PC-9 (cell line): ENCODE measurements at regions not wholly inside any gene's neighbourhood (a gene's known extent, or its start where the extent isn't known, plus 50 kb on each side); places are given as distances from the start of the nearest gene placed in this dataset.

Experiments used
- BruUV-seq: library from RNA; stranded (reverse); fragments of 400-500 nt; replicated peaks from 2 replicates; lab custom pipeline; 2021; lab: Mats Ljungman, UMichigan
- CTCF ChIA-PET: fragments of 300-600 bp; sonication (Branson Sonifier 250); formaldehyde crosslinking; loops from one replicate; lab custom pipeline; 2022; ENCODE audit warnings: antibody characterized with exemption; lab: Charles Lee
- POLR2A ChIA-PET: fragments of 300-600 bp; sonication (Branson Sonifier 250); formaldehyde crosslinking; loops from one replicate; lab custom pipeline; 2022; ENCODE audit warnings: antibody characterized with exemption; ENCODE audit not compliant: unreplicated experiment; lab: Charles Lee
- DNase-seq, 2 experiments: peaks; one replicate each; pipeline versions ENCODE4 v3.0.0 to v3.0.0-alpha.2; 2015 to 2022; ENCODE audit warnings: mixed read lengths in 1 of 2
- H2AFZ ChIP-seq: fragments of 200-600 bp; sonication (generic); 2 replicates; pipeline ENCODE4 v1.8.1; 2017; ENCODE audit warnings: antibody characterized with exemption
- H3F3A ChIP-seq: fragments of 200-600 bp; sonication (generic); 2 replicates; pipeline ENCODE4 v1.8.1; 2017; ENCODE audit warnings: antibody characterized with exemption, mild to moderate bottlenecking, low read depth; ENCODE audit not compliant: insufficient read depth
- H3K27ac ChIP-seq: fragments of 200-600 bp; sonication (generic); 2 replicates; pipeline ENCODE4 v1.6.1; 2016; ENCODE audit warnings: mixed run types
- H3K27me3 ChIP-seq: fragments of 200-600 bp; sonication (generic); 2 replicates; pipeline ENCODE4 v1.6.1; 2016; ENCODE audit warnings: low read depth, mixed run types; ENCODE audit not compliant: insufficient read depth
- H3K36me3 ChIP-seq: fragments of 200-600 bp; sonication (generic); 2 replicates; pipeline ENCODE4 v1.6.1; 2016; ENCODE audit warnings: low read depth, mixed run types
- H3K4me1 ChIP-seq: fragments of 200-600 bp; sonication (generic); replicated peaks from 2 replicates; pipeline ENCODE4 v1.6.1; 2016; ENCODE audit warnings: mixed run types; ENCODE audit not compliant: insufficient read depth
- H3K4me2 ChIP-seq: fragments of 200-600 bp; sonication (generic); 2 replicates; pipeline ENCODE4 v1.6.1; 2017; ENCODE audit warnings: mixed run types
- H3K4me3 ChIP-seq: fragments of 200-600 bp; sonication (generic); 2 replicates; pipeline ENCODE4 v1.6.1; 2016; ENCODE audit warnings: mixed run types
- H3K79me2 ChIP-seq: fragments of 200-600 bp; sonication (generic); 2 replicates; pipeline ENCODE4 v1.6.1; 2017; ENCODE audit warnings: low read depth, mixed run types
- H3K9me2 ChIP-seq: fragments of 200-600 bp; sonication (generic); 2 replicates; pipeline ENCODE4 v1.8.1; 2017; ENCODE audit warnings: mild to moderate bottlenecking; ENCODE audit not compliant: insufficient read depth
- H3K9me3 ChIP-seq: fragments of 200-600 bp; sonication (generic); 2 replicates; pipeline ENCODE4 v1.8.1; 2016; ENCODE audit warnings: low read depth; ENCODE audit not compliant: insufficient read depth
- H4K20me1 ChIP-seq: fragments of 200-600 bp; sonication (generic); 2 replicates; pipeline ENCODE4 v1.8.1; 2017; ENCODE audit not compliant: insufficient read depth
- CTCF ChIP-seq: fragments of 200-600 bp; sonication (generic); conservative IDR thresholded peaks from 2 replicates; pipeline ENCODE4 v1.6.1; 2017; ENCODE audit warnings: mixed run types, antibody characterized with exemption, mild to moderate bottlenecking, moderate library complexity
- EZH2 ChIP-seq: fragments of 200-600 bp; sonication (generic); IDR thresholded peaks from 2 replicates; pipeline ENCODE4 v1.8.0; 2017; ENCODE audit warnings: antibody characterized with exemption, low read depth
- intact Hi-C: fragments of 100-400 bp; cut with micrococcal nuclease; formaldehyde crosslinking; loops from one replicate; pipeline ENCODE4 v1.10.0; 2022; ENCODE audit not compliant: unreplicated experiment

- TF ChIP-seq EZH2: no peak
- TF ChIP-seq CTCF: no peak
- no peaks in the 10 kb centered on the region for H3F3A ChIP-seq
- H2AFZ ChIP-seq: no peak overlapping the region
- H3K4me2 ChIP-seq: no peak overlapping the region
- POLR2A ChIA-PET: no interaction called here
- H4K20me1 ChIP-seq: no peaks in the 10 kb centered on the region
- no peak overlapping the region for H3K27ac ChIP-seq
- CTCF ChIA-PET: no interaction called here
- H3K36me3 ChIP-seq: no peaks in the 10 kb centered on the region
- intact Hi-C loops: no loop called here
- no peaks in the 10 kb centered on the region; the same call in 1 of the 2 replicates for H3K9me3 ChIP-seq
- H3K4me1 ChIP-seq: no peaks in the 10 kb centered on the region
- no peaks in the 10 kb centered on the region for H3K27me3 ChIP-seq
- no peaks in the 10 kb centered on the region for H3K79me2 ChIP-seq
- no peak overlapping the region for H3K4me3 ChIP-seq
- no peaks in the 10 kb centered on the region for H3K9me2 ChIP-seq
- no TSS peak for BruUV-seq
- no peak for DNase-seq
These were observed 98.7 kb upstream of the LAMA2 start for GRCh38 chr6:128784266-128784665.

GRCh38 chr6:128768187-128768586 lies 114.8 kb upstream of the LAMA2 start:
- H3K4me1 ChIP-seq: no peaks in the 10 kb centered on the region
- H3K4me2 ChIP-seq: no peak overlapping the region
- H3F3A ChIP-seq: no peaks in the 10 kb centered on the region
- no peak overlapping the region for H2AFZ ChIP-seq
- TF ChIP-seq CTCF: no peak
- no peak for TF ChIP-seq EZH2
- no peaks in the 10 kb centered on the region for H4K20me1 ChIP-seq
- no peak overlapping the region for H3K27ac ChIP-seq
- H3K36me3 ChIP-seq: no peaks in the 10 kb centered on the region
- H3K27me3 ChIP-seq: no peaks in the 10 kb centered on the region
- CTCF ChIA-PET: no interaction called here
- no peaks in the 10 kb centered on the region for H3K79me2 ChIP-seq
- H3K9me2 ChIP-seq: no peaks in the 10 kb centered on the region
- intact Hi-C loops: no loop called here
- H3K4me3 ChIP-seq: no peak overlapping the region
- no peaks in the 10 kb centered on the region; the same call in 1 of the 2 replicates for H3K9me3 ChIP-seq
- no peak for DNase-seq
- no TSS peak for BruUV-seq
- POLR2A ChIA-PET: no interaction called here

GRCh38 chr6:128767705-128768104 lies 115.2 kb upstream of the LAMA2 start:
- Histone ChIP-seq H3K4me1 (no peaks in the 10 kb centered on the region), H3K27ac (no peak overlapping the region), H3K79me2 (no peaks in the 10 kb centered on the region), H3F3A (no peaks in the 10 kb centered on the region), H4K20me1 (no peaks in the 10 kb centered on the region), H3K4me2 (no peak overlapping the region), H3K4me3 (no peak overlapping the region), H2AFZ (no peak overlapping the region), H3K9me3 (no peaks in the 10 kb centered on the region; the same call in 1 of the 2 replicates), H3K9me2 (no peaks in the 10 kb centered on the region), H3K27me3 (no peaks in the 10 kb centered on the region), H3K36me3 (no peaks in the 10 kb centered on the region)
- ChIA-PET CTCF (no interaction called here), POLR2A (no interaction called here)
- intact Hi-C loops: no loop called here
- no TSS peak for BruUV-seq
- no peak for DNase-seq
- no peak for TF ChIP-seq EZH2
- TF ChIP-seq CTCF: no peak
